PC-9 (cell line): ENCODE measurements at regions not wholly inside any gene's neighbourhood (a gene's known extent, or its start where the extent isn't known, plus 50 kb on each side); places are given as distances from the start of the nearest gene placed in this dataset.

ENCODE experiments used
- BruUV-seq: library from RNA; stranded (reverse); fragments of 400-500 nt; replicated peaks from 2 replicates; lab custom pipeline; 2021; lab: Mats Ljungman, UMichigan
- CTCF ChIA-PET: fragments of 300-600 bp; sonication (Branson Sonifier 250); formaldehyde crosslinking; loops from one replicate; lab custom pipeline; 2022; ENCODE audit warnings: antibody characterized with exemption; lab: Charles Lee
- POLR2A ChIA-PET: fragments of 300-600 bp; sonication (Branson Sonifier 250); formaldehyde crosslinking; loops from one replicate; lab custom pipeline; 2022; ENCODE audit warnings: antibody characterized with exemption; ENCODE audit not compliant: unreplicated experiment; lab: Charles Lee
- DNase-seq, 2 experiments: peaks; one replicate each; pipeline versions ENCODE4 v3.0.0 to v3.0.0-alpha.2; 2015 to 2022; ENCODE audit warnings: mixed read lengths in 1 of 2
- H2AFZ ChIP-seq: fragments of 200-600 bp; sonication (generic); 2 replicates; pipeline ENCODE4 v1.8.1; 2017; ENCODE audit warnings: antibody characterized with exemption
- H3F3A ChIP-seq: fragments of 200-600 bp; sonication (generic); 2 replicates; pipeline ENCODE4 v1.8.1; 2017; ENCODE audit warnings: antibody characterized with exemption, mild to moderate bottlenecking, low read depth; ENCODE audit not compliant: insufficient read depth
- H3K27ac ChIP-seq: fragments of 200-600 bp; sonication (generic); 2 replicates; pipeline ENCODE4 v1.6.1; 2016; ENCODE audit warnings: mixed run types
- H3K27me3 ChIP-seq: fragments of 200-600 bp; sonication (generic); 2 replicates; pipeline ENCODE4 v1.6.1; 2016; ENCODE audit warnings: low read depth, mixed run types; ENCODE audit not compliant: insufficient read depth
- H3K36me3 ChIP-seq: fragments of 200-600 bp; sonication (generic); 2 replicates; pipeline ENCODE4 v1.6.1; 2016; ENCODE audit warnings: low read depth, mixed run types
- H3K4me1 ChIP-seq: fragments of 200-600 bp; sonication (generic); replicated peaks from 2 replicates; pipeline ENCODE4 v1.6.1; 2016; ENCODE audit warnings: mixed run types; ENCODE audit not compliant: insufficient read depth
- H3K4me2 ChIP-seq: fragments of 200-600 bp; sonication (generic); 2 replicates; pipeline ENCODE4 v1.6.1; 2017; ENCODE audit warnings: mixed run types
- H3K4me3 ChIP-seq: fragments of 200-600 bp; sonication (generic); 2 replicates; pipeline ENCODE4 v1.6.1; 2016; ENCODE audit warnings: mixed run types
- H3K79me2 ChIP-seq: fragments of 200-600 bp; sonication (generic); 2 replicates; pipeline ENCODE4 v1.6.1; 2017; ENCODE audit warnings: low read depth, mixed run types
- H3K9me2 ChIP-seq: fragments of 200-600 bp; sonication (generic); 2 replicates; pipeline ENCODE4 v1.8.1; 2017; ENCODE audit warnings: mild to moderate bottlenecking; ENCODE audit not compliant: insufficient read depth
- H3K9me3 ChIP-seq: fragments of 200-600 bp; sonication (generic); 2 replicates; pipeline ENCODE4 v1.8.1; 2016; ENCODE audit warnings: low read depth; ENCODE audit not compliant: insufficient read depth
- H4K20me1 ChIP-seq: fragments of 200-600 bp; sonication (generic); 2 replicates; pipeline ENCODE4 v1.8.1; 2017; ENCODE audit not compliant: insufficient read depth
- CTCF ChIP-seq: fragments of 200-600 bp; sonication (generic); conservative IDR thresholded peaks from 2 replicates; pipeline ENCODE4 v1.6.1; 2017; ENCODE audit warnings: mixed run types, antibody characterized with exemption, mild to moderate bottlenecking, moderate library complexity
- EZH2 ChIP-seq: fragments of 200-600 bp; sonication (generic); IDR thresholded peaks from 2 replicates; pipeline ENCODE4 v1.8.0; 2017; ENCODE audit warnings: antibody characterized with exemption, low read depth
- intact Hi-C: fragments of 100-400 bp; cut with micrococcal nuclease; formaldehyde crosslinking; loops from one replicate; pipeline ENCODE4 v1.10.0; 2022; ENCODE audit not compliant: unreplicated experiment

- Histone ChIP-seq H3K4me2 (no peak overlapping the region), H2AFZ (no peak overlapping the region), H3K4me3 (no peak overlapping the region), H3K27me3 (no peaks in the 10 kb centered on the region), H4K20me1 (no peaks in the 10 kb centered on the region), H3F3A (no peaks in the 10 kb centered on the region), H3K27ac (no peak overlapping the region), H3K36me3 (no peaks in the 10 kb centered on the region), H3K9me2 (no peaks in the 10 kb centered on the region), H3K9me3 (no peaks in the 10 kb centered on the region), H3K4me1 (no peaks in the 10 kb centered on the region), H3K79me2 (no peaks in the 10 kb centered on the region)
- no peak for DNase-seq
- TF ChIP-seq EZH2 (no peak), CTCF (no peak)
- POLR2A ChIA-PET, result no interaction called here
- CTCF ChIA-PET, result no interaction called here
- intact Hi-C loops, result loop anchor here (10.0 kb wide), 1 partner anchor 585 kb away; no protein-coding TSS in a partner anchor
- BruUV-seq, result no TSS peak
Observed at GRCh38 chr7:108809356-108809755, 239.7 kb downstream of the DNAJB9 start.

GRCh38 chr7:108810756-108811385 lies 241.2 kb downstream of the DNAJB9 start:
- H3K4me1 ChIP-seq, result no peaks in the 10 kb centered on the region
- H4K20me1 ChIP-seq, result no peaks in the 10 kb centered on the region
- H3K27me3 ChIP-seq, result no peaks in the 10 kb centered on the region
- no peaks in the 10 kb centered on the region for H3K36me3 ChIP-seq
- no peaks in the 10 kb centered on the region for H3F3A ChIP-seq
- DNase-seq, result no peak
- H3K79me2 ChIP-seq, result no peaks in the 10 kb centered on the region
- H3K4me2 ChIP-seq, result no peak overlapping the region
- no peaks in the 10 kb centered on the region for H3K9me2 ChIP-seq
- H3K27ac ChIP-seq, result no peak overlapping the region
- intact Hi-C loops, result no loop called here
- H2AFZ ChIP-seq, result no peak overlapping the region
- no peak overlapping the region for H3K4me3 ChIP-seq
- no peaks in the 10 kb centered on the region for H3K9me3 ChIP-seq
- ChIA-PET POLR2A (no interaction called here), CTCF (no interaction called here)
- TF ChIP-seq CTCF (no peak), EZH2 (no peak)
- no TSS peak for BruUV-seq

- CTCF ChIA-PET, result no interaction called here
- intact Hi-C loops, result no loop called here
Observed at GRCh38 chr7:108813251-108814014, 243.8 kb downstream of the DNAJB9 start.

More at GRCh38 chr7:108813251-108814014, 243.8 kb downstream of the DNAJB9 start:
- no TSS peak for BruUV-seq
- Histone ChIP-seq H3K4me1 (no peaks in the 10 kb centered on the region), H2AFZ (no peak overlapping the region), H3F3A (no peaks in the 10 kb centered on the region), H3K9me3 (no peaks in the 10 kb centered on the region), H3K36me3 (no peaks in the 10 kb centered on the region), H3K4me3 (no peak overlapping the region), H3K9me2 (no peaks in the 10 kb centered on the region), H4K20me1 (no peaks in the 10 kb centered on the region), H3K79me2 (no peaks in the 10 kb centered on the region), H3K4me2 (no peak overlapping the region), H3K27me3 (no peaks in the 10 kb centered on the region), H3K27ac (no peak overlapping the region)
- no peak for TF ChIP-seq EZH2
- TF ChIP-seq CTCF, result 0 out of 2 replicates have a peak, but pooled peaks have one; percentile 21
- DNase-seq, result no peak
- POLR2A ChIA-PET, result no interaction called here
